Lower lobe of right lung (tissue), 2 donors: ENCODE measurements at regions not wholly inside any gene's neighbourhood (a gene's known extent, or its start where the extent isn't known, plus 50 kb on each side); places are given as distances from the start of the nearest gene placed in this dataset.
A peak's percentile ranks its signal among the peaks of the same experiment; 100 is the strongest.

ENCODE experiments used
- ATAC-seq, 2 donors: fragments of 200-7000 bp; cut with Tn5 transposase; one replicate each; pipeline ENCODE4 v1.9.1; 2020 to 2022; ENCODE audit warnings: mild to moderate bottlenecking in 2 of 2, moderate library complexity in 2 of 2
- DNase-seq: peaks from one replicate; pipeline ENCODE4 v3.0.0-alpha.2; 2020
- H3K27ac ChIP-seq: fragments of 200-600 bp; one replicate; pipeline ENCODE4 v1.8.0; 2022
- H3K27me3 ChIP-seq: fragments of 200-600 bp; one replicate; pipeline ENCODE4 v1.8.0; 2022; ENCODE audit warnings: low read depth
- H3K36me3 ChIP-seq: fragments of 200-600 bp; one replicate; pipeline ENCODE4 v1.8.0; 2022; ENCODE audit warnings: mild to moderate bottlenecking
- H3K4me1 ChIP-seq: fragments of 200-600 bp; one replicate; pipeline ENCODE4 v1.8.0; 2022
- H3K4me3 ChIP-seq: fragments of 200-600 bp; one replicate; pipeline ENCODE4 v1.8.0; 2022; ENCODE audit warnings: mild to moderate bottlenecking
- H3K9me3 ChIP-seq: fragments of 200-600 bp; one replicate; pipeline ENCODE4 v1.8.0; 2022
- intact Hi-C: fragments of 100-400 bp; cut with DNase I; formaldehyde crosslinking; loops from one replicate; pipeline ENCODE4 v1.11.0; 2022
- TF ChIP-seq, protein P1 (sequence below): fragments of 200-600 bp; IDR thresholded peaks from one replicate; pipeline ENCODE4 v1.8.0; 2022; ENCODE audit warnings: antibody characterized with exemption, mild to moderate bottlenecking
- donor health status: DM: no; HTN: yes; CAD: no; lungs with severe emphysema.

DNA sequence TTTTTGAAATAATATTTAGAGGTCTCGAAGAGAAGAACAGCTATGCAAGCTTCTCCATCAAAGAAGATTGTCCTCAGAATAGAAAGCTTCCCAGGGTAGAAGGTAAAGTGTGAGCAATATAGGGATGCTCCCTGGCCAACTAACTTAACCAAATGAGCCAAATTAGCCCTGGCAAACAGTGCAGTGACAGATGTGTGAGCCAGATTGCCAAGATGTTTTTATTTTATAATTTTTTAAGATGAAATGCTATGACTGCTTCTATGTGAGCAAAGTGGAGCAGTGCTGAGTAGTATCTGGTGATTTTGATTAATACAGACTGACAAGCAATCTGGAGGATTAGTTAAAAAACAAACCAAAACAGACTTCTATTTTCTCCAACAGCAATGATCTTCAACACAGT lies 202.1 kb downstream of the NOVA1 start:
- no peak for DNase-seq
- no peaks in the 10 kb centered on the region for H3K36me3 ChIP-seq
- TF ChIP-seq, protein P1, sequence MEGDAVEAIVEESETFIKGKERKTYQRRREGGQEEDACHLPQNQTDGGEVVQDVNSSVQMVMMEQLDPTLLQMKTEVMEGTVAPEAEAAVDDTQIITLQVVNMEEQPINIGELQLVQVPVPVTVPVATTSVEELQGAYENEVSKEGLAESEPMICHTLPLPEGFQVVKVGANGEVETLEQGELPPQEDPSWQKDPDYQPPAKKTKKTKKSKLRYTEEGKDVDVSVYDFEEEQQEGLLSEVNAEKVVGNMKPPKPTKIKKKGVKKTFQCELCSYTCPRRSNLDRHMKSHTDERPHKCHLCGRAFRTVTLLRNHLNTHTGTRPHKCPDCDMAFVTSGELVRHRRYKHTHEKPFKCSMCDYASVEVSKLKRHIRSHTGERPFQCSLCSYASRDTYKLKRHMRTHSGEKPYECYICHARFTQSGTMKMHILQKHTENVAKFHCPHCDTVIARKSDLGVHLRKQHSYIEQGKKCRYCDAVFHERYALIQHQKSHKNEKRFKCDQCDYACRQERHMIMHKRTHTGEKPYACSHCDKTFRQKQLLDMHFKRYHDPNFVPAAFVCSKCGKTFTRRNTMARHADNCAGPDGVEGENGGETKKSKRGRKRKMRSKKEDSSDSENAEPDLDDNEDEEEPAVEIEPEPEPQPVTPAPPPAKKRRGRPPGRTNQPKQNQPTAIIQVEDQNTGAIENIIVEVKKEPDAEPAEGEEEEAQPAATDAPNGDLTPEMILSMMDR, result no peak
- intact Hi-C loops, result no loop called here
- peaks cover 5% of the 10 kb centered on the region for H3K4me1 ChIP-seq
- H3K27ac ChIP-seq, result no peak overlapping the region
- H3K4me3 ChIP-seq, result no peak overlapping the region
- no peaks in the 10 kb centered on the region for H3K27me3 ChIP-seq
- ATAC-seq, result no peak
- no peaks in the 10 kb centered on the region for H3K9me3 ChIP-seq

DNA sequence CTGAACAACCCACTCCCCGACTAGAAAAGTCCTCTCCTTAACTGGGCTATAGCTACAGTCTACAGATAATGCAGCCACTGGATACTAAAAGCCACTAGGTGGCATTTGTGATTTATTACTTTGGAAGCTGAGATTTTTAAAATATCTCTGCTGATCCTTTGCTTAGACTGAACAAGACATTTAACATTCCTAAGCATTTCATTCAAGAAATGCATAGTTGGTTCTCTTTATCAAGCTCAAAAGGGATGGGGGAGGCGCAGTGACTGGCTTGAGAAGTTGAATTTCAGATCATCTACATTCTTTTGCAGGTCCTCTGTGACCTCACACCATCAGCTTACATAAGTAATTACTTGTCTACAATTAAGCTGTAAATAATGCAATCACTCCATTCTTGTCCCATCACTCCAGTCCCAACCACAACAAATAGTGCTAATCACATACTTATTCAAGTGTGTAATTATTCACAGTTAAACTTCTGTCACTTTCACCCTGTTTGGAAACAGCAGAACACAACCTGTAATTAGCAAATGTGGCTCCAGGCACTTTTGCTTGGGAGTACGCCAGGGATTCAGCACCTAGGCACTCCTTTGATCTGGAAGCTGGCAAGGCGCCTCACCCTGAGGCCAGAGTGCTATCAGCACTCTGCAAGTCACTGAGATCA lies 203.6 kb downstream of the NOVA1 start:
- Histone ChIP-seq H3K36me3 (no peaks in the 10 kb centered on the region), H3K27ac (no peak overlapping the region), H3K9me3 (no peaks in the 10 kb centered on the region), H3K4me1 (peaks cover 5% of the 10 kb centered on the region), H3K4me3 (no peak overlapping the region), H3K27me3 (no peaks in the 10 kb centered on the region)
- ATAC-seq (peak in 1 of 2 donors; percentile 33), DNase-seq (no peak)
- TF ChIP-seq, protein P1, result no peak
- intact Hi-C loops, result no loop called here

DNA sequence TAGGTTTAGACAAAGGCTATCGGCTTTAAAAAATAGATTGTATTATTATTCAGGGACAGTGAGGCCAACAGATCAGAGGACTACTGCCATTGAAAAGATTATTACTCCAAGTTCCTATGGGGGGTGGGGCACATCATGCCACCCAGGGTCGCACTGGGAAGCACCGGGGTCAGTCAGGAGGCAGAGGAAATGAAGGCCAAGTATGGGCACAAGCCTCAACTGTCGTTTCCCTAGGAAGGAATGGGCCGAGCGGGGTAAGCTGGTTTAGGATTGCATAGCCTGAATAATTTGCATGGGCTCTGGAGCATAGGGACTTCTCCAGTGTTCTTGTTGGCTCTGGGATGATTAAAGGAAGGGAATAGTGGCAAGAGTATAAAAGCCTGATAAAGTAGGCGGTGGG lies 205.3 kb downstream of the NOVA1 start:
- Histone ChIP-seq H3K27me3 (no peaks in the 10 kb centered on the region), H3K4me1 (peaks cover 5% of the 10 kb centered on the region), H3K36me3 (no peaks in the 10 kb centered on the region), H3K9me3 (no peaks in the 10 kb centered on the region), H3K27ac (no peak overlapping the region), H3K4me3 (no peak overlapping the region)
- DNase-seq, result no peak
- intact Hi-C loops, result no loop called here
- no peak for ATAC-seq
- TF ChIP-seq, protein P1, result no peak

DNA sequence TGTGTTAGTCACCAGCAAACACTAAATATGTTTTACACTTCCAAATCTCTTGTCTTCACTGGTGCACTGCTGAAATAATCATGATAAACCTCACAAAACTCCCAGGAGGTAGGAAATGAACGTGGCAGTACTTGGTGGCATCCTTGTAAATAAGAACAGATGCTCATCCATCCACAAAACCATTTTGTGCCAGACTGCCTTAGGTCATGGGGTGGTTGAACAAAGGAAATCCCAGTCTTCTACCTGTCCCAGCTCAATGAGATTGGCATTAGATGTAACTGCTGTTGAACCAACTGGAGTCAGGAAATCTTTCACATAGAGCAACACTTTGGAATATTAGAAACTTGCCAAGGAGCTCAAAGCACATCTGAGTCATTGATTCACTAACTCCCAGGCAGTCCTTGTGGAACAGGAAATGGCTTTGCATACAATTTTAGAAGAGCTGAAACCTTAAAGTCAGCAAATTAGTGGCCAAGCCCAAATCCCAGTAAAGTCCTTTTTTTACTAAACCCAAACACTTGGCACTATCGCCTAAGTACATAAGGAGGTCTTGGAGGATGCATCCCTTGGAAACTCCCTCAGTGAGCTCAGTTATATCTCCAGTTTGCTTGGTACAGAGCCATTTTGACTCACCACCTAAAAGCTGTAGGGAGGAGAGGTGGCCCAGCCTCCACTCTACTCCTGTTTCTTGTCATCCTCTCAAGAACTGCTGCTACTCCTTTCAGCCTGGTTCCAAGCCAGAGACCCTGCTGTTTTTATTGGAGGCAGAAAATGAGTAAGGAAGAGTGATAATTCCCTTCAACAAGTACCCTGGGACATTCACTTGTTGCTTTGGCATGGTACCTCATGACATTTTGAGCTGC lies 208.0 kb downstream of the NOVA1 start:
- ATAC-seq (no peak), DNase-seq (no peak)
- Histone ChIP-seq H3K27ac (no peak overlapping the region), H3K4me3 (no peak overlapping the region), H3K4me1 (peaks cover 5% of the 10 kb centered on the region), H3K36me3 (no peaks in the 10 kb centered on the region), H3K9me3 (no peaks in the 10 kb centered on the region), H3K27me3 (no peaks in the 10 kb centered on the region)
- intact Hi-C loops, result no loop called here
- TF ChIP-seq, protein P1, result no peak

DNA sequence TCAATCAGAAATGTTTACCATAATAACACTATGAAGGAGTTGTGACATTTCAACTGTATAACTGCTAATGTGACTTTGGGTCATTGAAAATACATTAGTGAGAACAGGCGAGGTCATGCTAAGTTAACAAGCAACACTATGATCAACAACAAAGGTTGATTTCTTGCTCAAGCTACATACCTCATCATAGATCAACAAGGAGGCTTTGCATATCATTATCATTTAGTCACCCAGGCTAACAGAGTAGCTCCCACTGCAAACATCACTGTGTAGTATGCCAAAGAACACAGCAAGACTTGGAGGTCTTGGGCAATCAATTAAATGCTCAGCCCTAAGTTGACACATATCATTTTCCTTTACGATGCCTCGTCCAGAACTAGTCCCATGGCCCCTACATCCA lies 212.5 kb downstream of the NOVA1 start:
- TF ChIP-seq, protein P1, result no peak
- Histone ChIP-seq H3K27ac (no peak overlapping the region), H3K4me3 (no peak overlapping the region), H3K27me3 (no peaks in the 10 kb centered on the region), H3K4me1 (no peaks in the 10 kb centered on the region), H3K36me3 (no peaks in the 10 kb centered on the region), H3K9me3 (no peaks in the 10 kb centered on the region)
- no peak for DNase-seq
- no peak for ATAC-seq
- intact Hi-C loops, result no loop called here
